ENCODE measurements at regions not wholly inside any gene's neighbourhood (a gene's known extent, or its start where the extent isn't known, plus 50 kb on each side); places are given as distances from the start of the nearest gene placed in this dataset.
"Not testable (repeated sequence)": the region's sequence is repeated elsewhere in the genome, so short reads cannot be mapped to it uniquely, and the experiment has no call there.

DNA sequence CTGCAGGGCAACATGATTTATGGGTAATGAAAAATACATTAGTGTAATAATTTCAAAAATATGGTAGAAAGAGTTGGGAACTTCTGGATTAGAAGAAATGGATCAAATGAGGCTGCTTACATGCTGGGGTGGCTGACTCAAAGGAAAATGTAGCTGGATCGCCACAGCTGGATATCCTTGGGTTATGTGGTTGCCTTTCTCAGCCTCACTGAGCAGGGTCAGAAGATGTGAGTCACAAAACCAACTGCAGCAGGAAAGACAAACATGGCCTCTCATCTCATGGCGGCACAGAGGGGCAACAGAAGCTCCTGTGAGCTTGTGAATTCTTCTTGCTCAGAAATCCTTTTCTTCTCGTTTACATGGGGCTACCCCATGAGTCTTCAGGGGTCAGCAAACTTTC is 317.1 kb upstream of the SPRED2 start:
- Mint-ChIP-seq H3K9me3 (no peaks in the 10 kb centered on the region), H3K27me3 (peaks cover 0 to 2% of the 10 kb centered on the region in 2 donors), H3K27ac (no peak overlapping the region), H3K36me3 (no peaks in the 10 kb centered on the region), H3K4me1 (no peaks in the 10 kb centered on the region), H3K4me3 (no peak overlapping the region)
- intact Hi-C loops (cut with micrococcal nuclease), result no loop called here
- no peak overlapping the region for H3K4me3 ChIP-seq (ENCODE audit: low read length in 2 of 2)
- H3K27ac ChIP-seq (ENCODE audit: low read depth, low read length), result no peak overlapping the region
- CTCF ChIA-PET (ENCODE audit: partially characterized antibody), result no interaction called here
- H3K36me3 ChIP-seq (ENCODE audit: insufficient read depth, low read length), result no peaks in the 10 kb centered on the region
- no peak for DNase-seq
- no peaks in the 10 kb centered on the region for H3K9me3 ChIP-seq (ENCODE audit: control insufficient read depth in 1 of 2, low read length in 2 of 2)
- no peaks in the 10 kb centered on the region for H3K4me1 ChIP-seq (ENCODE audit: insufficient read depth, low read length)
- POLR2A ChIA-PET (ENCODE audit: partially characterized antibody), result no interaction called here
- H3K27me3 ChIP-seq (ENCODE audit: insufficient read depth, low read length), result no peaks in the 10 kb centered on the region

DNA sequence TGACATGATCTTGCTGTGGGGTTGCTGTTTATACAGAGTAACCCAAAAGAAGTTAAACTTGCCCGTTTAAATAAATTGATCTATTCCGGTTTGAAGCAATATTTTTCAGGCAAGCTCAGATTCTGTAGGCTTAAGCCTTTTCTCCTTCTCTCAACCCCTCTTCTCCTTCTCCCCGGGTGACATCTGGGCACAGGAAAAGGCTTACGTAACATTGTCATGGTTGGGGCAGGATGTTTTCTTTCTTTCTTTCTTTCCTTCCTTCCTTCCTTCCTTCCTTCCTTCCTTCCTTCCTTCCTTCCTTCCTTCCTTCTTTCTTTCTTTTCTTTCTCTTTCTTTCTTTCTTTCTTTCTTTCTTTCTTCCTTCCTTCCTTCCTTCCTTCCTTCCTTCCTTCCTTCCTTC is 315.5 kb upstream of the SPRED2 start:
- H3K27ac ChIP-seq (ENCODE audit: low read depth, low read length); H3K9me3 Mint-ChIP-seq; CTCF ChIA-PET (ENCODE audit: partially characterized antibody); H3K4me1 ChIP-seq (ENCODE audit: insufficient read depth, low read length); H3K4me3 ChIP-seq (ENCODE audit: low read length in 2 of 2); H3K27ac Mint-ChIP-seq; H3K27me3 ChIP-seq (ENCODE audit: insufficient read depth, low read length); H3K4me3 Mint-ChIP-seq; H3K4me1 Mint-ChIP-seq; DNase-seq; H3K27me3 Mint-ChIP-seq; H3K36me3 ChIP-seq (ENCODE audit: insufficient read depth, low read length); POLR2A ChIA-PET (ENCODE audit: partially characterized antibody); H3K36me3 Mint-ChIP-seq; intact Hi-C loops (cut with micrococcal nuclease); H3K9me3 ChIP-seq (ENCODE audit: control insufficient read depth in 1 of 2, low read length in 2 of 2): not testable (repeated sequence)

DNA sequence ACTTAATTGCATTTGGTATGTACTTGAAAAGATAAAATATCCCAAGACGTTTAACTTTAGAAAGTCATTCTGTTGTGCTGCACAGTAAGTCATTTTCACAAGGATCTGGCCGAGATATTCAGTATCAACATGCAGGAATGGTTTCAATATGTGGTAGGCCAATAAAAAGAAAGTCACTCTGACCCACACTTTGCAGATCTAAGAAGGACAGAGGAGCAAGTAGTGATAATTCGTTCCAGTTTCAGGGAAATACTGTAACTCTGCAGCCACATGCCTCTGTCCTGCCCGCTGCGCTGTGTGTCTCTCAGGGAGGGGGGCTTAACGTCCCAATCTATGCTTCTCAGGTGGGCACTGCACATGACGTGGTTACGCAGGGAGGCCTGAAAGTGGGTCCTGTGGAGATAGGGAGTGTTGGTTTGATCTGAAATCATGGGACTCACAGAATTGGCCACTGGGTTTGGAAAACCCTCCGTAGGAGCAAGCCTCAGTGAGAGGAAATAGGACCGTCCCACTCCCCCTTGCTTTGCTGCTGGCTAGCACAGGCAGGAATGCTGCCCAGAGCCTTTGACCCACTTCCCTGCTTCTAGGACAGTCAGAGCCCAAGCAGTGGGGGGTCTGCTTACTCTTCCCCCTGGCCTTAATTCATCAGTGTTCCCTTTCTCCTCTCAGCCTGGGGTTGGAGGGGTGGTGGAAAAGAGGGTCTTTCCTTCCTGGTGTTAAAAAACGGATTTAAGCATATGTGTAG is 314.7 kb upstream of the SPRED2 start:
- POLR2A ChIA-PET (ENCODE audit: partially characterized antibody), result no interaction called here
- Histone ChIP-seq H3K27me3 (ENCODE audit: insufficient read depth, low read length) (no peaks in the 10 kb centered on the region), H3K9me3 (ENCODE audit: control insufficient read depth in 1 of 2, low read length in 2 of 2) (no peaks in the 10 kb centered on the region), H3K36me3 (ENCODE audit: insufficient read depth, low read length) (no peaks in the 10 kb centered on the region), H3K27ac (ENCODE audit: low read depth, low read length) (no peak overlapping the region), H3K4me1 (ENCODE audit: insufficient read depth, low read length) (no peaks in the 10 kb centered on the region), H3K4me3 (ENCODE audit: low read length in 2 of 2) (no peak overlapping the region)
- no peak overlapping the region for H3K4me3 Mint-ChIP-seq
- peaks cover 0 to 2% (median 0%) of the 10 kb centered on the region in 8 donors for H3K9me3 Mint-ChIP-seq
- CTCF ChIA-PET (ENCODE audit: partially characterized antibody), result no interaction called here
- peaks cover 0 to 2% of the 10 kb centered on the region in 2 donors for H3K27me3 Mint-ChIP-seq
- intact Hi-C loops (cut with micrococcal nuclease), result no loop called here
- no peaks in the 10 kb centered on the region for H3K4me1 Mint-ChIP-seq
- H3K36me3 Mint-ChIP-seq, result no peaks in the 10 kb centered on the region
- no peak overlapping the region for H3K27ac Mint-ChIP-seq
- no peak for DNase-seq

DNA sequence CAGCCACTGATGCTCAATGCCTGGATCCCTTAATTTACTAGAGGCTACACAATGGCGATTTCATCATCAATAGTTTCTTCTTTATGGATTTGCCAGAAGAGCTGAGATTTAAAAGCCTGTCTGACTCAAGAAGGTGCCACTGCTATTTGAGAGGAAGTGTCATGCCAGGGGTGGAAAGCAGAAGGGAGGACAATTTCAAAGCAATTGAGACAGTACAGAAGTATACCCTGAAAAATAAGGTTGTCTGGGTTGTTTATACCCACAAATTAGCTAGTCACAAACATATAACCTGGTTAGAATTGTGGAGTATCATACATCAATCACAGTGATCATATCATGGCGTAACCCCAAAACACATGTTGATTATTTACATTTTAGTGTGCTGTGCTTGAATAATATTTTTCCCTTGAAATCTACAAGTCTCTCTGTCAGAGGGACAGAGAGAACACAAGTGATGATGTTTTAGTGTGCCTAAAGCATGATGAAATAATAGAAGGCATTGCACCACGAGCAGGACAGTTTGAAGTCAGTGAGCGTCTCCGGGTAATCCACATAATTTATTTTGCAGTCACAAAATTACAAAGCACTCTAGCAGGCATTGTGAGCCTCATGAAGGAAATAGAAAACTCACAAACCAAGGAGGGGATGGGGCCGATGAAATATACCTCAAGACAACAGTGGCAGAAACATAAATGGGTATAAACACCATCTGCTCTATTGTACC is 312.2 kb upstream of the SPRED2 start:
- H3K36me3 ChIP-seq (ENCODE audit: insufficient read depth, low read length), result no peaks in the 10 kb centered on the region
- ChIA-PET POLR2A (ENCODE audit: partially characterized antibody) (no interaction called here), CTCF (ENCODE audit: partially characterized antibody) (no interaction called here)
- H3K27me3 Mint-ChIP-seq, result peaks cover 2% of the 10 kb centered on the region in 2 donors
- no peaks in the 10 kb centered on the region for H3K9me3 ChIP-seq (ENCODE audit: control insufficient read depth in 1 of 2, low read length in 2 of 2)
- no peaks in the 10 kb centered on the region for H3K27me3 ChIP-seq (ENCODE audit: insufficient read depth, low read length)
- H3K4me3 Mint-ChIP-seq, result no peak overlapping the region
- H3K4me1 Mint-ChIP-seq, result no peaks in the 10 kb centered on the region
- H3K27ac Mint-ChIP-seq, result no peak overlapping the region
- DNase-seq, result no peak
- peaks cover 0 to 4% (median 0%) of the 10 kb centered on the region in 8 donors for H3K9me3 Mint-ChIP-seq
- H3K27ac ChIP-seq (ENCODE audit: low read depth, low read length), result no peak overlapping the region
- no peaks in the 10 kb centered on the region for H3K36me3 Mint-ChIP-seq
- no peak overlapping the region for H3K4me3 ChIP-seq (ENCODE audit: low read length in 2 of 2)
- no peaks in the 10 kb centered on the region for H3K4me1 ChIP-seq (ENCODE audit: insufficient read depth, low read length)
- intact Hi-C loops (cut with micrococcal nuclease), result no loop called here

DNA sequence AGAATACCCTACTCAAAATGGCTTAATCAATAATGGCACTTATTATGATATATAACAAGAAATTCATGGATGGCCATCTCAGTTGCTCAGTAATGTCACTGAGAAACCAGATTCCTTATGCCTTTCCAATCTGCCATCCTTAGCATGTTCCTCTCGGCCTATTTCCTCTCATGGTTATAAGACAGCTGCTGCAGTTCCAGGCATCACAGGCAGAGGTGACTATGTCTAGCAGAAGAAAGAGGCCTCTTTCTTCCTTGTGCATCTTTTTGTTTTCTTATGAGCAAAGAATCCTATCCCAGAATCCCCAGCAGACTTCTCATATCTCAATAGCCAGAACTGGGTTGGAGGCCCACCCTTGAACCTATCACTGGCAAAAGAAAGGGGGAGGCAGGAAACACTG is 310.6 kb upstream of the SPRED2 start:
- no peaks in the 10 kb centered on the region for H3K4me1 Mint-ChIP-seq
- H3K4me3 Mint-ChIP-seq, result no peak overlapping the region
- H3K4me3 ChIP-seq (ENCODE audit: low read length in 2 of 2), result no peak overlapping the region
- H3K36me3 Mint-ChIP-seq, result no peaks in the 10 kb centered on the region
- no peak overlapping the region for H3K27ac ChIP-seq (ENCODE audit: low read depth, low read length)
- no peaks in the 10 kb centered on the region for H3K27me3 ChIP-seq (ENCODE audit: insufficient read depth, low read length)
- no peak for DNase-seq
- peaks cover 2% of the 10 kb centered on the region in 2 donors for H3K27me3 Mint-ChIP-seq
- ChIA-PET CTCF (ENCODE audit: partially characterized antibody) (no interaction called here), POLR2A (ENCODE audit: partially characterized antibody) (interaction anchor here (0.7 kb wide), 1 partner anchor 294 kb away, joined by 3 read pairs; no protein-coding TSS in a partner anchor)
- H3K9me3 ChIP-seq (ENCODE audit: control insufficient read depth in 1 of 2, low read length in 2 of 2), result no peaks in the 10 kb centered on the region
- intact Hi-C loops (cut with micrococcal nuclease), result no loop called here
- no peaks in the 10 kb centered on the region for H3K4me1 ChIP-seq (ENCODE audit: insufficient read depth, low read length)
- no peak overlapping the region for H3K27ac Mint-ChIP-seq
- H3K9me3 Mint-ChIP-seq, result peaks cover 0 to 4% (median 0%) of the 10 kb centered on the region in 8 donors
- no peaks in the 10 kb centered on the region for H3K36me3 ChIP-seq (ENCODE audit: insufficient read depth, low read length)

DNA sequence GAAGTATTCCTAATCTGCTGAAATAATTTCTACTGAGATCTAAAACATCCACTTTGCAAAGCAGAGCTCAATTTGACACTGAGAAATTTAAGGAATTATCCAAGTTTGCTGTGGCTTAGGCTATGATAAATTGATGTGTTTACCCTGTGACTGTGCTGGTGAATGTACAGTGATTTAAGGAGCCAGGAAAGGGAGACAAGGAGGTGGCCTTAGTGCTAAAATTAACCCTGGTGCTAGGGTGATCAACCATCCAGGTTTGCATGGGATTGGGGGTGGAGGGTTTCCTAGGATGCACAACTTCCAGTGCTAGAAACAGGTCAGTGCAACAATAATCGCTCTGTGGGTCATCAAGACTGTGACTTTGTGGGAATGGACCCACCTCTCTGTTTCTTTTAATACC is 307.5 kb upstream of the SPRED2 start:
- Mint-ChIP-seq H3K9me3 (peaks cover 0 to 4% (median 0%) of the 10 kb centered on the region in 8 donors), H3K4me1 (no peaks in the 10 kb centered on the region), H3K27ac (no peak overlapping the region), H3K36me3 (no peaks in the 10 kb centered on the region), H3K27me3 (peaks cover 2 to 6% of the 10 kb centered on the region in 2 donors), H3K4me3 (no peak overlapping the region)
- DNase-seq, result no peak
- ChIA-PET POLR2A (ENCODE audit: partially characterized antibody) (no interaction called here), CTCF (ENCODE audit: partially characterized antibody) (no interaction called here)
- H3K4me3 ChIP-seq (ENCODE audit: low read length in 2 of 2), result no peak overlapping the region
- H3K9me3 ChIP-seq (ENCODE audit: control insufficient read depth in 1 of 2, low read length in 2 of 2), result no peaks in the 10 kb centered on the region
- H3K4me1 ChIP-seq (ENCODE audit: insufficient read depth, low read length), result no peaks in the 10 kb centered on the region
- no peak overlapping the region for H3K27ac ChIP-seq (ENCODE audit: low read depth, low read length)
- no peaks in the 10 kb centered on the region for H3K36me3 ChIP-seq (ENCODE audit: insufficient read depth, low read length)
- H3K27me3 ChIP-seq (ENCODE audit: insufficient read depth, low read length), result no peaks in the 10 kb centered on the region
- intact Hi-C loops (cut with micrococcal nuclease), result no loop called here

DNA sequence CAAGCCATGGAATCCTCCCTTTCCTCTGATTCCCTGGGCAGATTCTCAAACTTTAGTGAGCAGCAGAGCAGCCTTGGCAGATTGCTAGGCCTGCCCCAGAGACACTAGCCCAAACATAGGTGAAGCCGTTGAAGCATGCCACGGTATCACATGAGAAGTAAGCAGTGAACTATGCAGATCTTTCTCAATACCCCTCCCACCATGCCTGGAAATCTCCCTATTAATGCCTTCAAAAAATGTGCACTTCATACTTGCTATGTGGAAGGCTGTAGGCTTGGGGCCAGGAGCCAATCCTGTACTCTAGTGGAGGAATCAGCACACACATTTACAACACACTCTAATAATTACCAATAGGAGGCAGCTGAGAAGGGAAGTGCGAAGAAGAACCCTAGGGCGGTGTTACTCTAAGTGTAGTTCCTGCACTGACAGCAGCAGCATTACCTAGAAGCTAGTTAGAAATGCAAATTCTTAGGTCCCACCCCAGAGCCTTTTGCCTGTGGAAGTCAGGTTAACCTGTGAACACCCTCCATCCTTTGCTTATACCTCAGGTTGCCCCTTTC is 305.1 kb upstream of the SPRED2 start:
- H3K4me3 ChIP-seq (ENCODE audit: low read length in 2 of 2), result no peak overlapping the region
- no peaks in the 10 kb centered on the region for H3K27me3 ChIP-seq (ENCODE audit: insufficient read depth, low read length)
- Mint-ChIP-seq H3K36me3 (no peaks in the 10 kb centered on the region), H3K27ac (no peak overlapping the region), H3K4me3 (no peak overlapping the region), H3K27me3 (peaks cover 2 to 7% of the 10 kb centered on the region in 2 donors), H3K9me3 (peaks cover 0 to 9% (median 3%) of the 10 kb centered on the region in 8 donors), H3K4me1 (no peaks in the 10 kb centered on the region)
- H3K9me3 ChIP-seq (ENCODE audit: control insufficient read depth in 1 of 2, low read length in 2 of 2), result no peaks in the 10 kb centered on the region
- H3K27ac ChIP-seq (ENCODE audit: low read depth, low read length), result no peak overlapping the region
- DNase-seq, result no peak
- ChIA-PET CTCF (ENCODE audit: partially characterized antibody) (no interaction called here), POLR2A (ENCODE audit: partially characterized antibody) (no interaction called here)
- intact Hi-C loops (cut with micrococcal nuclease), result no loop called here
- H3K4me1 ChIP-seq (ENCODE audit: insufficient read depth, low read length), result no peaks in the 10 kb centered on the region
- no peaks in the 10 kb centered on the region for H3K36me3 ChIP-seq (ENCODE audit: insufficient read depth, low read length)

All from CD4-positive, alpha-beta memory T cell (primary cell).